HG03439 (cell line): ENCODE measurements at regions not wholly inside any gene's neighbourhood (a gene's known extent, or its start where the extent isn't known, plus 50 kb on each side); places are given as distances from the start of the nearest gene placed in this dataset.
"Not testable (repeated sequence)": the region's sequence is repeated elsewhere in the genome, so short reads cannot be mapped to it uniquely, and the experiment has no call there.

Source experiments
- ATAC-seq: cut with Tn5 transposase; IDR thresholded peaks from one replicate; pipeline ENCODE4 v1.9.1; 2021; ENCODE audit warnings: mild to moderate bottlenecking, moderate library complexity; ENCODE audit not compliant: unreplicated experiment

DNA sequence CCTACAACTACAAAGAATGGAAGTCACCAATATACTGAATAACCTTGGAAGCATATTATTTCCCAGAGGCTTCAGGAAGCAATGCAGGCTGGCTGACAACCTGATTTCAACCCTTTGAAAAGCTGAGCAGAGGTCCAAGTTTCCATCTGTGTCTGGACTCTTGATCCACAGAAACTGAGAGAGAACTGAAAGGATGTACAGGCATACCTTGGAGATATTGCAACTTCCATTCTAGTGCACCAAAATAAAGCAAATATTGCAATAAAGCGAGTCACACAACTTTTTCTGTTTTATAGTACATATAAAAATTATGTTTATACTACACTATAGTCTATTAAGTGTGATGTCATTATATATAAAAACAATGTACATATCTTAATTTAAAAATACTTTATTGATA is 85.3 kb downstream of the TYW3 start:
- ATAC-seq: no peak

DNA sequence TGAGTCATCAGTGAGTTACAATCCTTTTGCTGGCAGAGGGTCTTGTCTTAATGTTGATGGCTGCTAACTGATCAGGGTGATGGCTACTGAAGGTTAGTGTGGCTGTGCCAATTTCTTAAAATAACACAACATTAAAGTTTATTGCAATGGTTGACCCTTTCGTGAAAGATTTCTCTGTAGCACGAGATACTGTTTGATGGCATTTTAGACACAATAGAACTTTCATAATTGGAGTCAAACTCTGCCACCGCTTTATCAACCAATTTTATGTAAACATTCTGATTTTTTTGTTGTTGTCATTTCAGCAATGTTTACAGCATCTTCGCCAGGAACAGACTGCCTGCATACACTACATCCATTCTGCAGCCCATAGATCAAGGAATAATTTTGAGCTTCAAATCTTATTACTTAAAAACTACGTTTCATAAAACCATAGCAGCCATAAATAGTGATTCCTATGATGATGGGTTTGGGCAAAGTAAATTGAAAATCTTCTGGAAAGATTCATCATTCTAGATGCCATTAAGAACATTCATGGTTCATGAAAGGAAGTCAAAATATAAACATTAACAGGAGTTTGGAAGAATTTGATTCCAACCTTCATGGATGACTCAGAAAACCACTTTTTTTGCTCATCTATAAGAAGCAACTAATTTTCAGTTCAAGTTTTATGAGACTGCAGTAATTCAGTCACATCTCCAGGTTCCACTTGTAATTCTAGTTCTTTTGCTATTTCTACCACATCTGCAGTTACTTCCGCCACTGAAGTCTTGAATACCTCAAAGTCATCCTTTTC is 85.9 kb downstream of the TYW3 start:
- no peak for ATAC-seq

DNA sequence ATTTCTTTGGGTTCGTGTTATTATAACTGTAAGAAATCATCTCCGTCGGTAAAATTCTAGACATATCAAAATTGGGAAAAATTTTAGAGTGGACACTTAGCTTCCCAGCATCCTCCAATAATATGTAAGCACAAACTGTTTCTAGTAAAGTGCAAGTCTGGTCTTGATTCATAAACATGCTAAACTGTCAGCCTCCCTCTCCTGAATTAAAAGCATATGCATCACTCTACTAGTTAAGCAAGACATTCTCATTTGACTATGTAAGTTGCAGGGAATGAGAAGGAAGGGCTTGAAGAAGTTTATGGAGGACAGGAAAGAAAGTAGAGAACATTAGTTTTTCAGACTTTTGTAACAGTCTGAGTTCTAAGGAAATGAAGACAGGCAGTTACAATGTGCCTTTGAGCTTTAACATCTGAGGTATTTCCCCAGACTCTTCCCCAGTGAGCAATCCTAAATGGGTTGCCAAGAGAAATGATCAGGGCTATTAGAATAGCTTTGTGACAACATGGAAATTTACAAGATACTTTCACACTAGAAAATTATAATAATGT is 90.0 kb downstream of the TYW3 start:
- no peak for ATAC-seq

DNA sequence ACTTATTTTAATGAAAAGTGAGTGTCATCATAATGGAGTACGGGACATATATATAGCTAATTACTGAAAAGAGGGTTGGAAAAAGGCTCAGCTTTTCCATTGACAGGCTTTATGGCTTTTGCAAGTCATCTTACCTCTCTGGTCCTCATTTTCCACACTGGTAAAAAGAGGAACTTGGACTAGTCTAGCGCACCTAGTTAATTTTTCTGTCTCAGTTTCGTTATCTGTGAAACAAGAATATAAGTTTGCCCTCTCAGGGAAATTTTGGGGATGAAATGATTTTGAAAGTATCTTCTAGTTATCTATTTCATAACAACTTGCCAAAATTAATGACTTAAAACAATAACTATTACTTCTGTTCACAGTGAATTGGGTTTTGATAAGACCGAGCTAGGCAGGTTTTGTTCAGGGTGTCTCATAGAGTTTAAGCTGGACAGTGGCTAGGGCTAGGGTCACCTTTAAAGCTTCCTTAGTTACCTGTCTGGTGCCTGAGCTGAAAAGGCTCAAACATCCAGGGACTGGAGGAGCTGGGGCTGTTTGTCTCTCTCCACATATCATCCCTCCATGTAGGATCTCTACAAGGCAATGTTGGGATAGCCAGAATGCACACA is 91.7 kb downstream of the TYW3 start:
- ATAC-seq: peak; percentile 95

DNA sequence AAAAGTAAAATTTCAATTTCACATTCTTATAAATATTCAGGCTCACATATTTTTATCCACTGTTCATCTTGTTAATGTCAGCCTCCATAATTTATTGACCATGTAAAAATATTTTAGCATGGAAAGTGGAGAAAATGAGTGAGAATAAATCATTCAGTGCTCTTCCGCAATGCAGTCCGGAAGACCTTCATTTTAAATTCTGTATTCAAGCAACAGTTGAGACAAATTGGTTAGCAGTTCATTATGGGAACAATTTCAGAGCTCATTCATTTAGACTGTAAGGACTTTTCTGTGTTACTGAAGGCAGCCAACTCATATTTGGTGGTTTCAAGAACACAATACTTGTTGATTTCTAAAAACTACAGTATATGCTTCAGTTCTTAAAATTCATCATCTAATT is 97.8 kb downstream of the TYW3 start:
- no peak for ATAC-seq

DNA sequence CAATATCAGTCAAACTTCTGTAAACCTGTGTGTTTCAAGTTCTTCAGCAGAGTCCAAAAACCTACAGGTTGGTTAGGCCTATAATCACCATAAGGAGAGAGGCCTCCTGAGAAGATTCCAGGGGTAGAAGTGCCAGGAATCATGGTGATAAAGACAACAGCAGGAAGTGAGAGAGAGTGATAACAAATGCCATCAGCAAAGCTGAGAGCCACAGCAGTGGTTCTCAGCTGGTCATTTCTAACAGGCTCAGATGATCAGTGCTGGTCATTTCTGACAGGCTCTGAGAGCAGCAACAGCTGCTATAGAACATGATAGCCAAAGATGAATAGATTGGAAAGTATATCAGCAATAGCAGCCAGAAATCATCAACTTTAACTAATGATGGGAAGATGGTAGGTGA is 101.3 kb downstream of the TYW3 start:
- no peak for ATAC-seq

DNA sequence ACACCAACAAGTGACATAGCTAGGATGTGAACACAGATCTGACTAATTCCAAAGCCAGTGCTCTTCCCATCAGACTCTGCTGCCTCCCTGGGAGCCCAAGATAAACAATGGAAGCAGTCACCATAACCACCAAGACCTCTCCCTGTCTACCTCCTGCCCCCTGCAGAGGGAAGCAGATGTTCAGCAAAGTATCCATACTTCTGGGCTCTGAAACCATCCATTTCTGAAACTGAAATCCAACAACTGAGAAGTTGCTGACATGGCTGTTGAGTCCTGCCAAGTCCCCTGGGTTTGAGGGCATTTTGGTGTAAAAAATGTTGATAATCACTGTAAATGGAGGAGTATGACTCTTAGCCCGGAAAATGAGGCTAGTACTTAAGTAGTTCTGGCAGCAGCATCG is 102.1 kb downstream of the TYW3 start:
- no peak for ATAC-seq

DNA sequence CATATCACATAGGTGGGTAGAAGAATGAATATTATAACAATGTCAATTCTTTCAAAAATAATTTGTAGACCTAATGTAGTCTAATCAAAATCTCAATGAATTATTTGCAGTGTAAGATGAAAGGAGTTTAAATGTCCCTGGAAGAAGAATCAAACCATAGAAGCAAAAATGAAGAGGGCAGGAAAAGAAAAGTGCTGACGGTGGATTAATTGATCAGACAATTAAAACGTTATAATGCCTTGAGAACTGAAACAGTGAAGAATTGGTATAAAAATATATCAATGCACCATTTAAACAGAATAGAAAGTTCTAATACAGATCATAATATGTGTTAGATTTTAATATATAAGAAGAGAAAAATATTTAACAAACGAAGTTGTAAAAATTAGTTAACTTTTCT is 109.8 kb downstream of the TYW3 start:
- no peak for ATAC-seq

DNA sequence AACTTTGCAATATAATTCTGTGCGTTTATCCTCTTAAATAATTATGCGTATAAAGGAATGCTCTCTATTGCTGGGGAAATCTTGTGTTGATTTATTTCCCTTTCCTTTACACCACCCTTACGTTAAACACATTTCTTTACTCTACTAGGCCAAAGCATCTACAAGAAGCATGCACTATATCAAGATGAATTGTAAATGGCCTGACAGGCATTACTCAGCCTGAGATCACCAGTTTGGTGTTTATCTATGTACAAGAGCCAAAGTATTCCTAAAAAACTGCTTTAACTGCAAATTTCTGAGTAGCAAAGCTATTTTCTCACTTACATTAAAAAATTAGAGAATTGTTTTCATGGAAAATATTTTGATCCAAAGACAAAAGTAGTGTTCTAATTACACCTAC is 114.8 kb downstream of the TYW3 start:
- no peak for ATAC-seq

DNA sequence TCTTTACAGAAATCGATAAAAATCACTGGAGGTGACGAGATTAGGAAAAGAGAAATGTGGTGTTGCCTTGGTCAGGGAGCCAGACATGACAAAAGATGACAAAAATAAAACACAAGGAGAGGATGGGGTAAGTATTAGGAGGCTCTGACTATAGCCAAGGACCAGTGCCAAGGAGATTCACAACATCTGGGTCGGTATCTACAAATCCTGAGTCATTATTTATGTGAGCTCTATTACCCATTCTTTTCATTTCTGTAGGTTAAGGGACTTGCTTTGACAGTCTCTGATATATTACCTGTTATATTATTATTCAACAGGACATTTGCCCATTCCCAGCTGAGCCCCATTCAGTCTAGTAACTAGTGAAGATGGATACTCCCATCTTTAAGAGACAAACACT is 120.8 kb downstream of the TYW3 start:
- no peak for ATAC-seq

DNA sequence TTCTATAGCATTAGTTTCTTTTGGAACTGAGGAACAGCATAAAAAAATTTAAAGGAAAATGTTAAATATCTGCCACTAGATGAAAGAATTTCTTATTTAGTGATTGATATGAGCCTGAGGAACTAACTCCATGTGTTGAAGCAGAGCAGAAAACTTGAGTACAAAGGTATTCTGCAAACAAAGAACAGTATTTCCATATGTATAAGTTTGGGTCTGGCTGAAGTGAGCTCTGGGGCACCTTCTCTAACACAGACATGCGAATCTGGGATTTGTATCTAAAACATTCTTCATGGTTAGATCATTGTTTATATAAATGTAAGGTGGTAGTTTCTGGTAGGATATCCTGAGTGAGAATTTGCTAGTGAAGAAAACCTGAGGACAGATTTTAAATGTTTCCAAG is 123.2 kb downstream of the TYW3 start:
- no peak for ATAC-seq

DNA sequence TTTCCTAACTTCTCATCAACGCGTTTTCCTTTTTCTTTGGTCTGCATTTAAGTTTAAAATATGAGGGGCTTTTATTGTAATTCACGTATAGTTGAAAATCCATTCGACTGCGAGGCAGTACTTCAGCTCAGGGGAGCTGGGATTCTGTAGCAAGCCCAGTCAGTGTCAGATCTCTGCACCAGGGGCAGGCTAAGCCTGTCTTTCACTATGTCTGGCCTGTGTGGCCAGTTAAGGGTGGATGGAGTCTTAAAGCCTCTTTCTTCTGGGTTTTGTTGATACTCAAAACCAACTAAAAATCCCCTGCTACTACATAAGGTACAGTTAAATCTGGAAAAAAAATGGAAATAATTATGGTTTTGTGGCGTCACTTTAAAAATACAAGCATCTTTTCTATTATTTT is 124.7 kb downstream of the TYW3 start:
- ATAC-seq: peak; percentile 46

DNA sequence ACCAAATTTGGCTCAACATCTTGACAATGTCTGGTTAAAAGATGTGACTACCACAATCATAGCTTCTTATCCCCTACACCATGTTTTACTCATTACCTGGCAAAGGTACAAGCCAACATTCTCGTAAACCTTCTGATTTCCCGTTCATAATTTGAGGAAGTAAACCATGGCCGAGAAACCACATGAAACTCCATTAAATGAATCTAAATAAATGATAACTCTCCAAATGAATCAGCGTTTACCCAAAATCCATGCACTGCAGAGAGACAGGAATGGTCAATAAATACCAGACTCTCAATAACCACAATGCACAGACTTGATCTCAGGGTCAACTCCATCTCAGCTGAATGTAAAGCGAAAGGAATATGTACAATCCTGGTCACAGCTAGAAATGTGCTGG is 125.2 kb downstream of the TYW3 start:
- peak; percentile 74 for ATAC-seq

DNA sequence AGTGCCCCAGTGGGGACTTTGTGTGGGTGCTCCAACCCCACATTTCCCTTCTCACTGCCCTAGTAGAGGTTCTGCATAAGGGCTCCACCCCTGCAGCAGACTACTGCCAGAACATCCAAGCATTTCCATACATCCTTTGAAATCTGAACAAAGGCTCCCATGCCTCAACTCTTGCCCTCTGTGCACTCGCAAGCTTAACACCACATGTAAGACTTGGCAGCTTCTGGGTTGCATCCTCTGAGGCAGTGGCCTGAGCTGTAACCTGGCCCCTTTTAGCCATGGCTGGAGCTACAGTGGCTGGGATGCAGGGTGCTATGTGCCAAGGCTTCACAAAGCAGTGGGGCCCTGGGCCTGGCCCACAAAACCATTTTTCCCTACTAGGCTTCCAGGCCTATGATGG is 128.9 kb downstream of the TYW3 start:
- ATAC-seq: no peak

DNA sequence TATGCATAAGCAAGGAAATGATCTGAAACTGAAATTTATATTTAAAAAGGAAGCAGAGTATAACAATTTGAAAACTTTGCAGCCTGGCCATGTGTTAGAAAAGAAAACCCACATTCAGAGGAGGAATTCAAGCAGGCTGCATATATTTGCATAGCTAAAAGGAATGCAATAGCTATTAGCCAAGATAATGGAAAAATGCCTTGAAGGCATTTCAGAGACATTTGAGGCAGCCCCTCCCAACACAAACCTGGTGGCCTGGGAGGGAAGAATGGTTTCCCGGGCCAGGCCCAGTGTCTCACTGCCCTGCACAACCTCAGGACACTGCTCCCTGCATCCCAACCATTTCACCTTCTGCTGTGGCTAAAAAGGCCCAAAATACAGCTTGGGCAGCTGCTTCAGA is 136.8 kb downstream of the TYW3 start:
- ATAC-seq: no peak

DNA sequence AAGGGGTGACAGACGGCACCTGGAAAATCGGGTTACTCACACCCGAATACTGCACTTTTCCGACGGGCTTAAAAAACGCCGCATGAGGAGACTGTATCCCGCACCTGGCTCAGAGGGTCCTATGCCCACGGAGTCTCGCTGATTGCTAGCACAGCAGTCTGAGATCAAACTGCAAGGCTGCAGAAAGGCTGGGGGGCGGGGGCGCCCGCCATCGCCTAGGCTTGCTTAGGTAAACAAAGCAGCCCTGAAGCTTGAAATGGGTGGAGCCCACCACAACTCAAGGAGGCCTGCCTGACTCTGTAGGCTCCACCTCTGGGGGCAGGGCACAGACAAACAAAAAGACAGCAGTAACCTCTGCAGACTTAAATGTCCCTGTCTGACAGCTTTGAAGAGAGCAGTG is 144.4 kb downstream of the TYW3 start:
- ATAC-seq: not testable (repeated sequence)

DNA sequence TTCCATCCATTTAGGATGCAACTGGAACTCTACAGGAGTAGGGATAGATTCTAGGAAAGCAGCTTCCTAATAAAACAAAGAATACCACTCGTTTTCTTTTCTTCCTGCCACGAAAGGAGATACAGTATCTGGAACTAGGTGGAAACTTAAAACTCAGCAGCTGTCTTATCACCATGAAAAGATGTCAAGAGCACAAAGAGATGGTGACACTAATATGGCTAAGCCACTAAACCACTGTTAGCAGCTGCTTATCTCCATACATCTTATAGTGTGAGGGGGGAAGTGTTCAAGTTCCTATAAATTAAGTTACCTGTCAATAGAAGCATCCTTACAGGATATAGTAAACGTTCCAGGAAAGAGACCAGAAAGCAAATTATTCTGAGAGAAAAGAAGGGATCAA is 162.5 kb downstream of the TYW3 start:
- no peak for ATAC-seq

DNA sequence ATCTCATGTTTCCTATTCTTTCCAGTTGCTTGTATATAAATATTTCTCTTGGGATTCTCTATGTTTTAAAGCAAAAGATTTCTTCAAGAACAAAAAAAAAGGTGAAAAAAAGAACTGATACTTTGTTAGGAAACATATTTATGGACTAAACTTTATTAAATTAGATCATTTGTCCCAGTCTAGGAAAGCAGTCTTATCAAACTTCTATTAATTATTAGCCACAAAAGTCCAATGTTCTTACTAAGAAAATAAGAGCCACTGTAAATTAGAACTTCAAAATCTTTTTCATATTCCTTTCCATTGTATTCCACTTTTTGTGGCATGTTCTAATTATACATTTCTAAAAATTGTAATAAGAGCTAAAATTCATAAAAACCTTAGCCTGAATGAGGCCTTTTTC is 175.2 kb downstream of the TYW3 start:
- ATAC-seq: no peak

DNA sequence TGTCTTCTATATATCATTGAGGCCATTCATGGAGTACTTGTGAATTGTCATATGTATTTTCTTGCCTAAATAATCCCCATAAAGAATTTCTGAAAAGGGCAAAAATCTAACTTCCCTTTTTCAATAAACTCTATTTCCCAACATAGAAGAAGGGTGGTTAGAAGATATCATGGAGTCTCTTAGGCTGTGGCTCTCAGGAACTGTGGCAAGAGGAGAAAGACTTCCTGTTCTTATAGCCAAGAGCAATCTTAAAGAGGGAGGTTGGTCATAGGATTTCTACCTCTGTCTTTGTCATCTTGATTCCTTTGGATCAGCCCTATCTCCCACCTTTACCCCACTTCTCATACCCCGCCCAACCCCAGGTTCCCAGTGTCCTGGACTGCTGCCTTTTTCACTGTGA is 175.8 kb downstream of the TYW3 start:
- ATAC-seq: no peak

DNA sequence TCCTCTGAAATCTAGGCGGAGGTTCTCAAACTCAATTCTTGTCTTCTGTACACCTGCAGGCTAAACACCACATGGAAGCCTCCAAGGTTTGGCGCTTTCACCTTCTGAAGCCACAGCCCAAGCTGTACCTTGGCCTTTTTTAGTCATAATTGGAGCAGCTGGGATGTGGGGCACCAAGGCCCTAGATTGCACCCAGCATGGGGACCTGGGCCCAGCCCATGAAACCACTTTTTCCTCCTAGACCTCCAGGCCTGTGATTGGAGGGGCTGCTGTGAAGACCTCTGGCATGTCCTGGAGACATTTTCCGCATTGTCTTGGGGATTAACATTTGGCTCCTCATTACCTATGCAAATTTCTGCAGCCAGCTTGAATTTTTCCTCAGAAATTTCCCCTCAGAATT is 181.0 kb downstream of the TYW3 start:
- no peak for ATAC-seq

DNA sequence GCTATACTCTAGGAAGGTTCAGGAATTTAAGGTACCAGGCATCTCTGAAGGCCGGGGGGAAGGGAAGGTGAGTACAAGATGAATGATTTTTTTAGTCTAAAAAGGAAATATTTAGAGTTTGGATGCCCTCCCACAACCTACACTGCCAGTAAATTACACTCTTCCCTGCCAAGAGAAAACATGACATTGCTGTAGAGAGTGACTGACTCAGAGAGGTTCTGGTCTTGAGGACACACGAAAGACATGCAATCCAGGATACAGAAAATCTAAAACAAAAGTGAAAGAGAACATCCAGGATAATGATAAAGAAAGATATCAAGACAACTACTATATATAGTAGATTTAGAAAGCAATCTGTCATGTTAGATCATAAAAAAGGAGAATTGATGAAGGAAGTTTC is 200.5 kb downstream of the TYW3 start:
- no peak for ATAC-seq

DNA sequence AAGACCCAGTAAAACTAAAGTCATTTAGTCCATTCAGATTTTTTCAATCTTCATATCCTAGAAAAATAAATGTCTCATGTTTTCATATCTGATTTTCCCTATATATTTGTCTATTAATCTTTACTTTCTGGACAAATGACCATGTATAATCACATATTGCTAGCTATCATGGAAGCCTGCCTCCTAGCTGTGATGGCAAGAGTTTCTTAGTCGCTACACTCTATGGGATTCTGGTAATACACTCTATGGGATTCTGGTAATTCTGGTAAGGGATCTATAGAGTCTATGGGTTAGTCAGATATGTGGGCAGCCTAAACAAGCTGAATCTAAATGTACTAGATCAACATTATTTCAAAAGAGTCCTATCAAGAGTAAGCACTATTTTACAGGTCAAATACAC is 198.7 kb upstream of the LHX8 start:
- ATAC-seq: no peak

DNA sequence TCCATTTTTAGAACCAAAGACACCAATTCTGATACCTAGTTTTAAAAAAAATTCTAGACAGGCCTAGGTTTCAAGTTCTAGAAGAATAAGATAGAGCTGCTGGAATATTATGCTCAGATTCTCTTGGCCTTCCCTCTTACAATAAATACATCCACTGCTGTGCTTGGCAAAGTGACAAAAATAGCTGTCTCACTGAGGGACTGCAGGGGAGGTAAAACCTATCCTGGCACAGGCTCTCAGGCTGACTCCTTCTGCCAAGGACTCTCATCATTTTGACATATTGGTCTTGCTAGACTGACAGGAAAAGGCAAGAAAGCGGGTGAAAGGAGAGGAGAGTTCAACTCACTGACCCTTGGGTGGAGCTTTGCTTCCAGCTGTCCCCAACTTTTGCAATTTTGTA is 197.0 kb upstream of the LHX8 start:
- ATAC-seq: no peak
